ENCODE measurements at regions not wholly inside any gene's neighbourhood (a gene's known extent, or its start where the extent isn't known, plus 50 kb on each side); places are given as distances from the start of the nearest gene placed in this dataset.

- no peaks in the 10 kb centered on the region for H3K36me3 Mint-ChIP-seq
- no peaks in the 10 kb centered on the region for H3K9me3 Mint-ChIP-seq
- peaks cover 25 to 35% of the 10 kb centered on the region in 2 donors for H3K27me3 Mint-ChIP-seq
- H3K4me3 Mint-ChIP-seq = no peak overlapping the region
- ATAC-seq (peak in 1 of 2 donors; percentile 15), DNase-seq (ENCODE audit: low spot score) (no peak)
- no peaks in the 10 kb centered on the region for H3K4me1 Mint-ChIP-seq (ENCODE audit: low read depth in 2 of 2)
- H3K27ac Mint-ChIP-seq = no peak overlapping the region
Measured at GRCh38 chr20:40606237-40606636, 82.8 kb downstream of the MAFB start.

GRCh38 chr20:40604416-40604815, 84.6 kb downstream of the MAFB start:
- Mint-ChIP-seq H3K9me3 (no peaks in the 10 kb centered on the region), H3K27me3 (peaks cover 17 to 28% of the 10 kb centered on the region in 2 donors), H3K27ac (no peak overlapping the region), H3K36me3 (no peaks in the 10 kb centered on the region), H3K4me3 (no peak overlapping the region), H3K4me1 (ENCODE audit: low read depth in 2 of 2) (no peaks in the 10 kb centered on the region)
- ATAC-seq (peak; percentile 10 to 56), DNase-seq (ENCODE audit: low spot score) (no peak)

GRCh38 chr20:40603057-40603651, 85.9 kb downstream of the MAFB start:
- Mint-ChIP-seq H3K4me3 (no peak overlapping the region), H3K9me3 (peaks cover 3% of the 10 kb centered on the region), H3K36me3 (peaks cover 5% of the 10 kb centered on the region), H3K27ac (no peak overlapping the region), H3K4me1 (ENCODE audit: low read depth in 2 of 2) (no peaks in the 10 kb centered on the region), H3K27me3 (peaks cover 12 to 20% of the 10 kb centered on the region in 2 donors)
- ATAC-seq (no peak), DNase-seq (ENCODE audit: low spot score) (no peak)

GRCh38 chr20:40602381-40602780, 86.7 kb downstream of the MAFB start:
- H3K9me3 Mint-ChIP-seq = peaks cover 3% of the 10 kb centered on the region
- H3K27me3 Mint-ChIP-seq = peaks cover 6 to 17% of the 10 kb centered on the region in 2 donors
- H3K4me3 Mint-ChIP-seq = no peak overlapping the region
- H3K4me1 Mint-ChIP-seq (ENCODE audit: low read depth in 2 of 2) = no peaks in the 10 kb centered on the region
- H3K27ac Mint-ChIP-seq = no peak overlapping the region
- DNase-seq (ENCODE audit: low spot score) (no peak), ATAC-seq (no peak)
- H3K36me3 Mint-ChIP-seq = peaks cover 5% of the 10 kb centered on the region

- H3K4me1 Mint-ChIP-seq (ENCODE audit: low read depth in 2 of 2) = no peaks in the 10 kb centered on the region
- H3K36me3 Mint-ChIP-seq = peaks cover 5% of the 10 kb centered on the region
- peaks cover 3% of the 10 kb centered on the region for H3K9me3 Mint-ChIP-seq
- no peak for DNase-seq (ENCODE audit: low spot score)
- H3K27ac Mint-ChIP-seq = no peak overlapping the region
- peaks cover 6 to 19% of the 10 kb centered on the region in 2 donors for H3K27me3 Mint-ChIP-seq
- no peak for ATAC-seq
- H3K4me3 Mint-ChIP-seq = no peak overlapping the region
Measured at GRCh38 chr20:40600441-40601219, 88.4 kb downstream of the MAFB start.

GRCh38 chr20:40599987-40600386, 89.0 kb downstream of the MAFB start:
- peaks cover 3% of the 10 kb centered on the region for H3K9me3 Mint-ChIP-seq

GRCh38 chr20:40592941-40593340, 96.1 kb downstream of the MAFB start:
- Mint-ChIP-seq H3K4me1 (ENCODE audit: low read depth in 2 of 2) (no peaks in the 10 kb centered on the region), H3K27me3 (peaks cover 28 to 52% of the 10 kb centered on the region in 2 donors), H3K27ac (no peak overlapping the region), H3K36me3 (no peaks in the 10 kb centered on the region), H3K4me3 (no peak overlapping the region), H3K9me3 (peaks cover 3% of the 10 kb centered on the region)
- ATAC-seq (no peak), DNase-seq (ENCODE audit: low spot score) (no peak)

More at GRCh38 chr20:40599987-40600386, 89.0 kb downstream of the MAFB start:
- ATAC-seq (no peak), DNase-seq (ENCODE audit: low spot score) (no peak)
- H3K4me1 Mint-ChIP-seq (ENCODE audit: low read depth in 2 of 2) = no peaks in the 10 kb centered on the region
- no peak overlapping the region for H3K27ac Mint-ChIP-seq
- H3K4me3 Mint-ChIP-seq = no peak overlapping the region
- H3K36me3 Mint-ChIP-seq = peaks cover 5% of the 10 kb centered on the region
- peaks cover 10 to 19% of the 10 kb centered on the region in 2 donors for H3K27me3 Mint-ChIP-seq

GRCh38 chr20:40591536-40591935, 97.5 kb downstream of the MAFB start:
- Mint-ChIP-seq H3K27me3 (peaks cover 24 to 42% of the 10 kb centered on the region in 2 donors), H3K27ac (no peak overlapping the region), H3K4me3 (no peak overlapping the region), H3K36me3 (no peaks in the 10 kb centered on the region), H3K9me3 (peaks cover 3% of the 10 kb centered on the region), H3K4me1 (ENCODE audit: low read depth in 2 of 2) (no peaks in the 10 kb centered on the region)
- no peak for ATAC-seq
- DNase-seq (ENCODE audit: low spot score) = no peak

GRCh38 chr20:40591119-40591518, 97.9 kb downstream of the MAFB start:
- Mint-ChIP-seq H3K27ac (no peak overlapping the region), H3K4me3 (no peak overlapping the region), H3K27me3 (peaks cover 24 to 42% of the 10 kb centered on the region in 2 donors), H3K36me3 (no peaks in the 10 kb centered on the region), H3K9me3 (peaks cover 3% of the 10 kb centered on the region), H3K4me1 (ENCODE audit: low read depth in 2 of 2) (no peaks in the 10 kb centered on the region)
- ATAC-seq (no peak), DNase-seq (ENCODE audit: low spot score) (no peak)

GRCh38 chr20:40589581-40589980, 99.5 kb downstream of the MAFB start:
- no peak overlapping the region for H3K27ac Mint-ChIP-seq

GRCh38 chr20:40588891-40589290, 100.1 kb downstream of the MAFB start:
- Mint-ChIP-seq H3K9me3 (peaks cover 3% of the 10 kb centered on the region), H3K27ac (no peak overlapping the region), H3K4me3 (no peak overlapping the region), H3K4me1 (ENCODE audit: low read depth in 2 of 2) (no peaks in the 10 kb centered on the region), H3K36me3 (no peaks in the 10 kb centered on the region), H3K27me3 (peaks cover 19 to 50% of the 10 kb centered on the region in 2 donors)
- ATAC-seq (no peak), DNase-seq (ENCODE audit: low spot score) (no peak)

More at GRCh38 chr20:40589581-40589980, 99.5 kb downstream of the MAFB start:
- ATAC-seq (no peak), DNase-seq (ENCODE audit: low spot score) (no peak)
- Mint-ChIP-seq H3K4me1 (ENCODE audit: low read depth in 2 of 2) (no peaks in the 10 kb centered on the region), H3K4me3 (no peak overlapping the region), H3K27me3 (peaks cover 19 to 50% of the 10 kb centered on the region in 2 donors), H3K9me3 (peaks cover 3% of the 10 kb centered on the region), H3K36me3 (no peaks in the 10 kb centered on the region)

GRCh38 chr20:40587038-40587437, 102.0 kb downstream of the MAFB start:
- Mint-ChIP-seq H3K36me3 (no peaks in the 10 kb centered on the region), H3K27ac (no peak overlapping the region), H3K4me3 (no peak overlapping the region), H3K9me3 (peaks cover 3% of the 10 kb centered on the region), H3K4me1 (ENCODE audit: low read depth in 2 of 2) (no peaks in the 10 kb centered on the region), H3K27me3 (peaks cover 18 to 48% of the 10 kb centered on the region in 2 donors)
- ATAC-seq (no peak), DNase-seq (ENCODE audit: low spot score) (no peak)

- no peaks in the 10 kb centered on the region for H3K36me3 Mint-ChIP-seq
- peaks cover 12 to 48% of the 10 kb centered on the region in 2 donors for H3K27me3 Mint-ChIP-seq
- H3K27ac Mint-ChIP-seq = no peak overlapping the region
- H3K4me1 Mint-ChIP-seq (ENCODE audit: low read depth in 2 of 2) = no peaks in the 10 kb centered on the region
- DNase-seq (ENCODE audit: low spot score) (no peak), ATAC-seq (peak in 1 of 2 donors; percentile 49)
- H3K4me3 Mint-ChIP-seq = no peak overlapping the region
- no peaks in the 10 kb centered on the region for H3K9me3 Mint-ChIP-seq
Measured at GRCh38 chr20:40584130-40584809, 104.8 kb downstream of the MAFB start.

GRCh38 chr20:40583636-40584035, 105.4 kb downstream of the MAFB start:
- Mint-ChIP-seq H3K4me1 (ENCODE audit: low read depth in 2 of 2) (no peaks in the 10 kb centered on the region), H3K27ac (no peak overlapping the region), H3K36me3 (no peaks in the 10 kb centered on the region), H3K9me3 (no peaks in the 10 kb centered on the region), H3K27me3 (peaks cover 7 to 42% of the 10 kb centered on the region in 2 donors), H3K4me3 (no peak overlapping the region)
- DNase-seq (ENCODE audit: low spot score) (no peak), ATAC-seq (no peak)

Data from natural killer cell treated with Interleukin-12 subunit alpha and Interleukin-12 subunit beta and Interleukin-15 and Interleukin-18, amount 100 ng/mL, for 72 hours (primary cell).